ENCODE measurements at regions not wholly inside any gene's neighbourhood (a gene's known extent, or its start where the extent isn't known, plus 50 kb on each side); places are given as distances from the start of the nearest gene placed in this dataset.
"Not testable (repeated sequence)": the region's sequence is repeated elsewhere in the genome, so short reads cannot be mapped to it uniquely, and the experiment has no call there.

DNA sequence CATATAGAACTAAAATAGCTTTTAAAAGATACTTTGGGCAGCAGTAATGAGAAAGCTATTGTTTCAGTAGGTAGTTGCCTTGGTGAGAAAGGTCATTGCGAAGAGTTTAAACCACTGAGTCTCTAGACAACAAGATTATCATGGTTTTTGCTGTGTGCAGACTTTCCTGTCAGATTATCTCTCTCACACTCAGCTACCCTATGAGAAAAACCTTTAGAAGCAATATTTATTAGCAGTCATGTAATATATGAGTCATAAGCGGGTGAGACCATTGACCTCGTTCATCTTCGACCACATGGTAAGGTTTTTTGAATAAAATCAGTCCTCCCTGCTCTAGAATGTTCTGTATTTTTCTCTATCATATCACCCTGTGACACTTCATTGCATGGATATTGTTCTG is 59.9 kb downstream of the GPR65 start:
- DNase-seq (ENCODE audit: low read depth) = no peak

DNA sequence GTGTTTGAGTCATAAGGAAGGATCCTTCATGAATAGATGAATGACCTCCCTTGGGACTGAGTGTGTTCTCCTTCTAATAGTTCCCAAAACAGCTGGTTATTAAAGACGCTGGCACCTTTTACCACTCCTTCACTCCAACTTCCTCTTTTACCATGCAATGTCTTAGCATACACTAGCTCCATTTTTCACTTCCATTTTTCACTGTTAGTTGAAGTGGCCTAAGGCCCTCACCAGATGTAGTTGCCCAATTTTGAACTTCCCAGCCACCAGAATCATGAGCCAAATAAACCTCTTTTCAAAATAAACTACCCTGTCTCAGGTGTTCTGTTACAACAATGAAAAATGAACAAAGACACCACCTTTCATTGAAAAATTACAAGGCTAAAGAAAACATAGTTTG is 64.7 kb downstream of the GPR65 start:
- no peak for DNase-seq (ENCODE audit: low read depth)

- no peak for DNase-seq (ENCODE audit: low read depth)
Observed at GRCh38 chr14:88075269-88075981, 70.5 kb downstream of the GPR65 start.

DNA sequence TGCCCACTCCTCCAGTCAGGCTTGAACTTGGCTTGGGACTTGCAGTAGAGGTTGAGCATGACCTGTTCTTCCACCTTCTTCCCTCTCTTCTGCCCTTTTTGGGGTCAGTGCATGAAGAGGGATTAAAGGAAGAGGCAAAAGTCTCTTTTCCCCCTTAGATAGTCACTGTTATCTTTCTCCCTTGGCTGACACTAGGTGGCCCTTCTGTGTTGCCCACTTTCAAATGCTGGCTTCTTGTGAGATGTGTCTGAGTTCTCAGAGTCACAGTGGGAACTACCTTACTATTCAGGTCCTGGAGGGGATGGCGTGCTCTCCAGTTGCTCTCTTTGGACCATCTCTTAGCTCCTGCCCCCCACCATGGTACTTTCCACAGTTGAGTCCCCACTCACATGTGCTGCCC is 73.6 kb downstream of the GPR65 start:
- no peak for DNase-seq (ENCODE audit: low read depth)

DNA sequence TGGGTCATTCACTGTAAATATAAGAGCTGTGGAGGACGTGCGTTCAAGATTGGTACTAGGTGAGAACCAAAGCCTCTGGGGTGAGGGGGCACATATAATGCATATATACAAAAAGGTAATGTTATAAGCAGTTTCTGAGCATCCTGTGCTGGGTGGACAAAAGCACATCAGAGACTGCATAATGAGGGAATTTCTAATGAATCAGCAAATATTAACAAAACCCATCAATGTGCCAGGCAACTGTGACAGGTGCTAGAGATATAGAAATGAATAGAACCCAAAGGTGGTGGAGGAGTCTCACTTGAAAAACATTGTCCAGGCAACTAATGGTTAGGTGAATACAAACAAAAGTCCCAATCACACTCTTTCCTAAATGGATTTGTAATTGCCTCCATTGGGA is 74.7 kb downstream of the GPR65 start:
- no peak for DNase-seq (ENCODE audit: low read depth)

- DNase-seq (ENCODE audit: low read depth) = no peak
Observed at GRCh38 chr14:88085736-88086135, 80.8 kb downstream of the GPR65 start.

- no peak for DNase-seq (ENCODE audit: low read depth)
Observed at GRCh38 chr14:88089445-88089844, 84.5 kb downstream of the GPR65 start.

GRCh38 chr14:88092529-88092928 is 87.6 kb downstream of the GPR65 start:
- DNase-seq (ENCODE audit: low read depth) = no peak

DNA sequence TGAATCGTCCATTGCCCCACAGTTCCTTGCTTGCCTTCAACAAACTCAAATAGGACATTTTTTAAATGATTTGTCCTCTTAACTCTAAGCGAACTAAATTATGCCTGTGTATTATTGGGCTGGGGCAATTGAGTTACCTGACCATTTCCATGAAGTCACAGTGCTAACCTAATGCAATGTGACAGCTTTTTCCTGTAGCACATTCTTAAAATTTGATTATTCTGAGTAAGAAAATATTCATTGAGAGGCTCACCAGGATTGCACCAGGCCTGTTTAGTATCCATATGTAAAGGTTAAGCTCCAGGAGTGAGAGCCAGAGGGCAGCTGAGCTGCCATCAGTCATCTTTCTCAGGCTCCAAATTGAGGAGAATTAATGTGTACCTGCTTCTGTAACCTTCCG is 90.9 kb downstream of the GPR65 start:
- DNase-seq (ENCODE audit: low read depth) = no peak

DNA sequence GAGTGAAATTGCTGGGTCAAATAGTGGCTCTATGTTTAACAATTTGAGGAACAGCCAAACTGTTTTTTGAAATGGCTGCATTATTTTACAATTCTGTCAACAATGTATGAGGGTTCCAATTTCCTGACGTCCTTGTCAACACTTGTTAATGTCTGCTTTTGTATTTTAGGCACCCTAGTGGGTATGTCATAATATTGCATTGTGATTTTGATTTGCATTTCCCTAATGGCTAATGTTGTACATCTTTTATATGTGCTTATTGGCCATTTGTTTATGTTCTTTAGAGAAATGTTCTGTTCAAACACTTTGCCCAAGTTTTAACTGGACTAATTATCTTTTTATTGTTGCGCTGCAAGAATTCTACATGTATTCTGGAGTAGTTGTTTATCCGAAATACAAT is 93.2 kb downstream of the GPR65 start:
- DNase-seq (ENCODE audit: low read depth) = no peak

GRCh38 chr14:88104710-88105109 is 99.8 kb downstream of the GPR65 start:
- DNase-seq (ENCODE audit: low read depth) = no peak

DNA sequence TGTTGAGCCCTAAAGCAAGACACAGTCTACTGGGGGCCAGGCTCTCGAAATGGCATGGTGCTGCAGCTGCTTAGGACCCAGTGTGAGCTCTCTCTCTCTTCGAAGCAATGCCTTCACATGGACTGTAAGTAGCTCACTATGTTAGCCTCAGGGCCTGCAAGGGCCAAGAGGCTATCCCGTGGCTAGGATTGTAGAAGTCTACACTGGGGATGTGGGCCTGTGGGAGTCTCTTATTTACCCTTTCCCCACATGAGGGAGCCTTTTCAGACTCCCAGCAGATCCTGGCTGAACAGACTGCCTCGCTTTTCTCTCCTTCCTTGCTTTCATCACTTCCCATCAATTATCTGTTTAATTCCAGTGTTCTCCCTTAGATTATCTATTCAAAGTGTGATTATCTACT is 101.4 kb downstream of the GPR65 start:
- DNase-seq (ENCODE audit: low read depth) = no peak

DNA sequence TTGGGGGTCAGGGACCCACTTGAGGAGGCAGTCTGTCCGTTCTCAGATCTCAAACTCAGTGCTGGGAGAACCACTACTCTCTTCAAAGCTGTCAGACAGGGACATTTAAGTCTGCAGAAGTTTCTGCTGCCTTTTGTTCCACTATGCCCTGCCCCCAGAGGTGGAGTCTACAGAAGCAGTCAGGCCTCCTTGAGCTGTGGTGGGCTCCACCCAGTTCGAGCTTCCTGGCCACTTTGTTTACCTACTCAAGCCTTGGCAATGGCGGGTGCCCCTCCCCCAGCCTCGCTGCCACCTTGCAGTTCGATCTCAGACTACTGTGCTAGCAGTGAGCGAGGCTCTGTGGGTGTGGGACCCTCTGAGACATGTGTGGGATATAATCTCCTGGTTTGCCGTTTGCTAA is 122.7 kb downstream of the GPR65 start:
- not testable (repeated sequence) for DNase-seq (ENCODE audit: low read depth)

DNA sequence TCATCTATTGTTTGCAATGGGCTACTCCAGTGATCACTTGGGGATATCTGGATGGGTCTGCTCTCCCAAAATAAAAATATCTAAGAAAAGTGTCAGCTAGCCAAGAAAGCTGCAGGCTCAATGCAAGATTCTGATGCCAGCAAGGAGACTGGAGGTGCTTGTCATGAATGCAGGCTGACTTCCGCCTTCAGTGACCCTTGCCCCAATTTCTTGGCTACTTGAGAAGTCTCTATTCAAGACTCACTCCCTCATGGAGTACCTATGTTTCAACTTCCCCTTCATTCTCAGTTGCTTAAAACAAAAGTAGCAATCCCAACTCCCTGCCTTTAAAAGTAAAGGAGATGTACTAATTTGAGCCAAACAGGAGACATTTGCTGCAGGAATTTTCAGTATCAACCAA is 123.9 kb downstream of the GPR65 start:
- DNase-seq (ENCODE audit: low read depth) = no peak

- peak; percentile 7 for DNase-seq (ENCODE audit: low read depth)
Observed at GRCh38 chr14:88129306-88130056, 124.5 kb downstream of the GPR65 start.

GRCh38 chr14:88130057-88130432 is 125.1 kb downstream of the GPR65 start:
- no peak for DNase-seq (ENCODE audit: low read depth)

All from iris pigment epithelial cell (primary cell).